B cell (primary cell): ENCODE measurements at regions not wholly inside any gene's neighbourhood (a gene's known extent, or its start where the extent isn't known, plus 50 kb on each side); places are given as distances from the start of the nearest gene placed in this dataset.

ENCODE experiments used
- ATAC-seq: fragments of 200-7000 bp; cut with Tn5 transposase; one replicate; pipeline ENCODE4 v1.10.0; 2021; ENCODE audit warnings: low read depth, mild to moderate bottlenecking, moderate number of reproducible peaks, moderate library complexity
- CTCF ChIA-PET: fragments of 350-600 bp; sonication (Branson Sonifier 250); formaldehyde crosslinking; loops from one replicate; lab custom pipeline; 2021; ENCODE audit warnings: antibody characterized with exemption, inconsistent platforms; lab: Charles Lee
- POLR2A ChIA-PET: fragments of 350-600 bp; sonication (Branson Sonifier 250); formaldehyde crosslinking; loops from one replicate; lab custom pipeline; 2021; ENCODE audit warnings: antibody characterized with exemption; lab: Charles Lee
- DNase-seq: peaks from one replicate; pipeline ENCODE4 v3.0.0; 2013
- H2AFZ ChIP-seq: 2 replicates; pipeline ENCODE4 v1.6.1; 2012; ENCODE audit warnings: mild to moderate bottlenecking, low read depth, low read length; ENCODE audit not compliant: insufficient read depth, poor library complexity, severe bottlenecking
- H3K27ac ChIP-seq, 2 donors: 1 replicate in 1 of 2; 2 replicates in 1 of 2; pipeline ENCODE4 v1.5.1; 2012 to 2013; ENCODE audit warnings: low read length in 2 of 2, mild to moderate bottlenecking in 2 of 2, moderate library complexity in 1 of 2
- H3K27me3 ChIP-seq, 4 experiments: fragments of 200-600 bp in 1 of 4; sonication (generic) in 1 of 4; replicated peaks in 1 of 4; 1 replicate in 2 of 4; 2 replicates in 2 of 4; pipeline versions ENCODE4 v1.6.1 to v1.7.0; 2013 to 2016; ENCODE audit warnings: low read length in 3 of 4, mild to moderate bottlenecking in 2 of 4, mixed read lengths in 1 of 4, moderate library complexity in 1 of 4; ENCODE audit not compliant: insufficient read depth in 4 of 4, control insufficient read depth in 3 of 4; ENCODE audit errors: control extremely low read depth in 1 of 4
- H3K36me3 ChIP-seq, 2 experiments: replicated peaks in 1 of 2; 1 replicate in 1 of 2; 2 replicates in 1 of 2; pipeline versions ENCODE4 v1.6.1 to v1.7.1; 2013; ENCODE audit warnings: low read length in 1 of 2; ENCODE audit not compliant: insufficient read depth in 2 of 2, control insufficient read depth in 1 of 2; ENCODE audit errors: control extremely low read depth in 1 of 2, extremely low read depth in 1 of 2
- H3K4me1 ChIP-seq, 2 donors: fragments of 200-600 bp in 1 of 2; sonication (generic) in 1 of 2; 1 replicate in 1 of 2; 2 replicates in 1 of 2; pipeline versions ENCODE4 v1.5.1 to v1.6.1; 2013 to 2017; ENCODE audit warnings: low read length in 2 of 2; ENCODE audit not compliant: control insufficient read depth in 2 of 2, insufficient read depth in 2 of 2
- H3K4me2 ChIP-seq: replicated peaks from 2 replicates; pipeline ENCODE3; 2012; ENCODE audit warnings: mild to moderate bottlenecking, low read depth, low read length; ENCODE audit not compliant: poor library complexity, severe bottlenecking
- H3K4me3 ChIP-seq, 5 experiments: fragments of 200-600 bp in 1 of 5; sonication (generic) in 1 of 5; 1 replicate in 3 of 5; 2 replicates in 2 of 5; pipeline versions ENCODE4 v1.5.1 to v1.7.0; 2011 to 2016; ENCODE audit warnings: low read length in 4 of 5, mild to moderate bottlenecking in 4 of 5, low read depth in 2 of 5, control low read depth in 1 of 5, moderate library complexity in 1 of 5; ENCODE audit not compliant: insufficient read depth in 1 of 5; ENCODE audit errors: control extremely low read depth in 1 of 5, extremely low read depth in 1 of 5
- H3K79me2 ChIP-seq: fragments of 200-600 bp; sonication (generic); one replicate; pipeline ENCODE4 v1.6.0; 2016; ENCODE audit warnings: low read length; ENCODE audit not compliant: control insufficient read depth, insufficient read depth
- H3K9ac ChIP-seq: fragments of 200-600 bp; sonication (generic); 2 replicates; pipeline ENCODE4 v1.6.1; 2017; ENCODE audit warnings: mild to moderate bottlenecking, low read length, moderate library complexity
- H3K9me3 ChIP-seq, 3 donors: one replicate each; pipeline versions ENCODE4 v1.6.1 to v1.7.1; 2013; ENCODE audit warnings: low read length in 2 of 3; ENCODE audit not compliant: control insufficient read depth in 2 of 3, insufficient read depth in 1 of 3; ENCODE audit errors: control extremely low read depth in 1 of 3
- H4K20me1 ChIP-seq: 2 replicates; pipeline ENCODE4 v1.6.0; 2012; ENCODE audit warnings: mild to moderate bottlenecking, low read length; ENCODE audit not compliant: insufficient read depth, control insufficient read depth, poor library complexity, severe bottlenecking
- H3K27ac Mint-ChIP-seq: one replicate; pipeline ENCODE4 v1.8.0; 2021; ENCODE audit warnings: mixed read lengths
- H3K27me3 Mint-ChIP-seq: one replicate; pipeline ENCODE4 v1.8.0; 2021; ENCODE audit warnings: mixed read lengths
- H3K4me1 Mint-ChIP-seq: one replicate; pipeline ENCODE4 v1.8.0; 2021; ENCODE audit warnings: mixed read lengths
- H3K4me3 Mint-ChIP-seq: one replicate; pipeline ENCODE4 v1.8.0; 2021; ENCODE audit warnings: mixed read lengths
- H3K9me3 Mint-ChIP-seq: one replicate; pipeline ENCODE4 v1.8.0; 2022; ENCODE audit warnings: mixed read lengths; ENCODE audit not compliant: insufficient read depth
- CTCF ChIP-seq: fragments of 200-600 bp; IDR thresholded peaks from one replicate; pipeline ENCODE4 v1.8.0; 2022; ENCODE audit warnings: antibody characterized with exemption, mild to moderate bottlenecking
- EZH2 ChIP-seq: IDR thresholded peaks from 2 replicates; pipeline ENCODE4 v1.6.1; 2012; ENCODE audit warnings: borderline replicate concordance, low read depth, mild to moderate bottlenecking, moderate library complexity, low read length; ENCODE audit not compliant: insufficient read depth, poor library complexity, severe bottlenecking
- WGBS: methylation state at CpG from one replicate; pipeline ENCODE4 v1.1.5; 2013; ENCODE audit warnings: missing lambda C conversion rate; ENCODE audit not compliant: insufficient coverage; 5-methylcytosine and 5-hydroxymethylcytosine counted together
- intact Hi-C: fragments of 100-400 bp; cut with micrococcal nuclease; formaldehyde crosslinking; loops from one replicate; pipeline ENCODE4 v1.10.0; 2022

GRCh38 chr13:107812014-107812412 lies 403.3 kb downstream of the LIG4 start:
- Histone ChIP-seq H3K4me3 (no peak overlapping the region), H3K36me3 (no peaks in the 10 kb centered on the region), H4K20me1 (no peaks in the 10 kb centered on the region), H3K27me3 (no peaks in the 10 kb centered on the region), H3K9ac (no peak overlapping the region), H3K9me3 (no peaks in the 10 kb centered on the region), H3K4me1 (no peaks in the 10 kb centered on the region), H2AFZ (no peak overlapping the region), H3K27ac (no peak overlapping the region), H3K79me2 (no peaks in the 10 kb centered on the region), H3K4me2 (no peak overlapping the region)
- H3K4me3 Mint-ChIP-seq: no peak overlapping the region
- intact Hi-C loops: no loop called here
- TF ChIP-seq CTCF (no peak), EZH2 (no peak)
- no peaks in the 10 kb centered on the region for H3K4me1 Mint-ChIP-seq
- POLR2A ChIA-PET: no interaction called here
- ATAC-seq (no peak), DNase-seq (no peak)
- H3K27ac Mint-ChIP-seq: no peak overlapping the region
- CTCF ChIA-PET: no interaction called here
- H3K27me3 Mint-ChIP-seq: no peaks in the 10 kb centered on the region
- no peaks in the 10 kb centered on the region for H3K9me3 Mint-ChIP-seq

- Mint-ChIP-seq H3K4me3 (no peak overlapping the region), H3K27me3 (no peaks in the 10 kb centered on the region), H3K27ac (no peak overlapping the region), H3K4me1 (no peaks in the 10 kb centered on the region), H3K9me3 (no peaks in the 10 kb centered on the region)
- H3K27me3 ChIP-seq: no peaks in the 10 kb centered on the region
- ChIA-PET CTCF (no interaction called here), POLR2A (no interaction called here)
- H3K4me3 ChIP-seq: no peak overlapping the region
- no peak for TF ChIP-seq EZH2
- TF ChIP-seq CTCF: no peak
- no peaks in the 10 kb centered on the region for H3K36me3 ChIP-seq
- no peak for ATAC-seq
- no peak overlapping the region for H3K9ac ChIP-seq
- H3K4me2 ChIP-seq: no peak overlapping the region
- no peaks in the 10 kb centered on the region for H3K9me3 ChIP-seq
- no peak for DNase-seq
- no CpG with 5 or more reads among the region's 2 CpGs for WGBS
- intact Hi-C loops: no loop called here
- H3K79me2 ChIP-seq: no peaks in the 10 kb centered on the region
- H4K20me1 ChIP-seq: no peaks in the 10 kb centered on the region
- no peak overlapping the region for H3K27ac ChIP-seq
- no peaks in the 10 kb centered on the region for H3K4me1 ChIP-seq
- H2AFZ ChIP-seq: no peak overlapping the region
These were observed 403.9 kb downstream of the LIG4 start for GRCh38 chr13:107811233-107812013.
